ENCODE measurements at regions not wholly inside any gene's neighbourhood (a gene's known extent, or its start where the extent isn't known, plus 50 kb on each side); places are given as distances from the start of the nearest gene placed in this dataset.

GRCh38 chr2:139854769-139855483 lies 1074.7 kb upstream of the NXPH2 start:
- peaks cover 24% of the 10 kb centered on the region for H3K9me3 ChIP-seq (replicated peaks)

GRCh38 chr2:139850254-139850890 lies 1070.2 kb upstream of the NXPH2 start:
- TF ChIP-seq CTCF (IDR thresholded peaks at IDR 0.05; ENCODE audit: borderline replicate concordance): no peak
- Histone ChIP-seq H3K27me3 (ENCODE audit: low read depth) (no peaks in the 10 kb centered on the region), H3K9me3 (replicated peaks) (peaks cover 24% of the 10 kb centered on the region), H3K27ac (replicated peaks) (no peak overlapping the region), H3K4me1 (no peaks in the 10 kb centered on the region), H3K36me3 (no peaks in the 10 kb centered on the region), H3K4me3 (no peak overlapping the region)
- DNase-seq: no peak
- intact Hi-C loops (cut with micrococcal nuclease): no loop called here

More at GRCh38 chr2:139854769-139855483, 1074.7 kb upstream of the NXPH2 start:
- Histone ChIP-seq H3K4me3 (no peak overlapping the region), H3K27ac (replicated peaks) (no peak overlapping the region), H3K36me3 (no peaks in the 10 kb centered on the region), H3K4me1 (no peaks in the 10 kb centered on the region), H3K27me3 (ENCODE audit: low read depth) (no peaks in the 10 kb centered on the region)
- TF ChIP-seq CTCF (IDR thresholded peaks at IDR 0.05; ENCODE audit: borderline replicate concordance): no peak
- no peak for DNase-seq
- intact Hi-C loops (cut with micrococcal nuclease): no loop called here

DNA sequence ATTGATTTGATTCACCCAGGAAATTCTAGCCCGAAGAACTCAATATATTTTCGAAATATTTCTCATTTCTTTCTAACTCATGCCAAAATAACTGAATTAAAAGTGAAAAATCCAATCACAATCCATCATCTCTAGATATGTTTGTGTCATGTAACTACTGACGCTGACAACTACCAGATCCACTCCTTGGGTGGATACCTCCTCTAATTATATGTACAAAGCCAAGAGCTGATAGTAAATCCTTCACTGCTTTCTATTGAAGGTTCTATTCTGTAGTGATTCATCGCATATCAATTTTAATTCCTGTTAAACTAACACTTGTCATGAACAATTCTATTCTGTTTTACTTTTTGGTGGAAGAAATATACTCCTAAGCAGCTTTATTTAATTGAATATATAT lies 1056.6 kb upstream of the NXPH2 start:
- Histone ChIP-seq H3K9me3 (replicated peaks) (peaks cover 22% of the 10 kb centered on the region), H3K4me1 (no peaks in the 10 kb centered on the region), H3K4me3 (no peak overlapping the region), H3K27ac (replicated peaks) (no peak overlapping the region), H3K27me3 (ENCODE audit: low read depth) (no peaks in the 10 kb centered on the region), H3K36me3 (no peaks in the 10 kb centered on the region)
- intact Hi-C loops (cut with micrococcal nuclease): no loop called here
- no peak for DNase-seq
- no peak for TF ChIP-seq CTCF (IDR thresholded peaks at IDR 0.05; ENCODE audit: borderline replicate concordance)

DNA sequence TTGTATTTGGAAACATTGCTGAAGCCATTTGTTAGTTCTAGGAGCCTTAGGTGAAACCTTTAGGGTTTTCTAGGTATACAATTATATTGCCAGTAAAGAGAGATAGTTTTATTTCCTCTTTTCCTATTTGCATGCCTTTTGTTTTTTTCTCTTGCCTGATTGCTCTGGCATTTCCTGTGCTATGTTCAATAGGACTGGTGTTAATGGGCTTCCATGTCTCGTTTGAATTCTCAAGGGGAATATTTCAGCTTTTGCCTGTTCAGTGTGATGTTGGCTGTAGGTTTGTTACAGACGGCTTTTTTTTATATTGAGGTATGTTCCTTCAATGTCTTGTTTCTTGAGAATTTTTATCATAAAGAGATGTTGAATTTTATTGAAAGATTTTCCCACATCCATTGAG lies 1054.9 kb upstream of the NXPH2 start:
- no peak for DNase-seq
- no peak for TF ChIP-seq CTCF (IDR thresholded peaks at IDR 0.05; ENCODE audit: borderline replicate concordance)
- Histone ChIP-seq H3K4me1 (no peaks in the 10 kb centered on the region), H3K27ac (replicated peaks) (no peak overlapping the region), H3K4me3 (no peak overlapping the region), H3K36me3 (no peaks in the 10 kb centered on the region), H3K9me3 (replicated peaks) (peaks cover 6% of the 10 kb centered on the region), H3K27me3 (ENCODE audit: low read depth) (no peaks in the 10 kb centered on the region)
- intact Hi-C loops (cut with micrococcal nuclease): no loop called here

DNA sequence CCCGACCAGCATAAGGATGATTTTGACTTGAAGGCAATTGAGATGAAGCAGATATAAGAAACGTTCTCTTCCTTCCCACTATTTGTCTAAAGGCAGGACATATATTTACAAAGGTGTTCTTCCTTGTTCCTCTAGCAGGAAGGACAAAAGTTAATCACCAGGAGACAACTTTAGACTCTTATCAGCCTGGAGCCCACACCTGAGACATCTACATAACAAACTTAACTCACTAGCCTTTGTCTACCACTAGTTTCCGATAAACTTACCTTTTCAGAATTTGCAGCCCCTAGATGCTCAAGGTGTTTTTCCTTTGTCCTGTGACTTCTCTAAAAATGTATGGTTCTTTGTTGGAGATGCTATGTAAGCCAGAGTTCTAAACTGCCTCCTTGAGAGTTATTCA lies 1047.8 kb upstream of the NXPH2 start:
- Histone ChIP-seq H3K4me3 (no peak overlapping the region), H3K4me1 (no peaks in the 10 kb centered on the region), H3K9me3 (replicated peaks) (peaks cover under 1% of the 10 kb centered on the region), H3K27ac (replicated peaks) (no peak overlapping the region), H3K36me3 (no peaks in the 10 kb centered on the region), H3K27me3 (ENCODE audit: low read depth) (no peaks in the 10 kb centered on the region)
- no peak for TF ChIP-seq CTCF (IDR thresholded peaks at IDR 0.05; ENCODE audit: borderline replicate concordance)
- no peak for DNase-seq
- intact Hi-C loops (cut with micrococcal nuclease): no loop called here
